HL-60 (cell line): ENCODE measurements at regions not wholly inside any gene's neighbourhood (a gene's known extent, or its start where the extent isn't known, plus 50 kb on each side); places are given as distances from the start of the nearest gene placed in this dataset.
A peak's percentile ranks its signal among the peaks of the same experiment; 100 is the strongest.

ENCODE experiments used
- DNase-seq, 2 experiments: peaks; one replicate each; pipeline ENCODE4 v3.0.0-alpha.2; 2010 to 2020; ENCODE audit warnings: low read depth in 1 of 2, low spot score in 1 of 2
- H3K27ac ChIP-seq: fragments of 250-450 bp; sonication (Bioruptor Pico); replicated peaks from 2 replicates; pipeline ENCODE4 v1.5.1; 2020; ENCODE audit warnings: mild to moderate bottlenecking, moderate library complexity
- H3K27me3 ChIP-seq: fragments of 250-450 bp; sonication (Bioruptor Pico); 2 replicates; pipeline ENCODE4 v1.5.1; 2021; ENCODE audit warnings: mild to moderate bottlenecking, moderate library complexity; ENCODE audit not compliant: insufficient read depth, poor library complexity, severe bottlenecking
- H3K4me3 ChIP-seq: replicated peaks from 2 replicates; pipeline ENCODE4 v1.5.1; 2011; ENCODE audit warnings: mild to moderate bottlenecking, control low read depth, low read length; ENCODE audit not compliant: insufficient read depth
- GABPA ChIP-seq: IDR thresholded peaks from 2 replicates; pipeline ENCODE4 v1.6.1; 2012; ENCODE audit warnings: low read depth
- POLR2AphosphoS5 ChIP-seq: IDR thresholded peaks from 2 replicates; pipeline ENCODE4 v1.6.1; 2012; ENCODE audit warnings: low read depth
- SPI1 ChIP-seq: IDR thresholded peaks from 2 replicates; pipeline ENCODE4 v1.6.1; 2012; ENCODE audit warnings: low read depth, mild to moderate bottlenecking, borderline replicate concordance
- TF ChIP-seq, protein P1 (sequence below): IDR thresholded peaks from 2 replicates; pipeline ENCODE4 v1.6.1; 2012; ENCODE audit warnings: low read depth; ENCODE audit not compliant: insufficient replicate concordance
- TF ChIP-seq, protein P2 (sequence below): IDR thresholded peaks from one replicate; pipeline ENCODE4 v1.5.1; 2011; ENCODE audit warnings: low read length, control low read depth, inconsistent platforms; ENCODE audit not compliant: insufficient read depth

DNA sequence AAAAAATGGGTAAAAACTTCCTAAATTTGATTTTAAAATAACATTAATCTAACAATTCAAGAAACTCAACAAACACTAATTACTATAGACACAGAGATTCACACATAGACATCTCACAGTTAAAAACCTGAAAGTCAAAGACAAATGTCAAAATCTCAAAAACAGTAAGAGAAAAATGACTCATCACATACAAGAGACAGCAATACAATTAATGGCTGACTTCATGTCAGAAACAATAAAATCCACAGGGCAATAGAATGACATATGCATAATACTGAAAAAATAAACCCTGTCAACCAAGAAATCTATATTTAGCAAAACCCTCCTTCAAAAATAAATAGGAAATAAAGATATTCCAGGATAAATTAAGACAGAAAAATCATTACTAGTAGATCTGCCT lies 200.4 kb downstream of the CEMIP2 start:
- no peak for TF ChIP-seq SPI1
- H3K4me3 ChIP-seq, result no peak overlapping the region
- no peak overlapping the region for H3K27ac ChIP-seq
- H3K27me3 ChIP-seq, result peaks cover 4% of the 10 kb centered on the region
- no peak for DNase-seq

- TF ChIP-seq, protein P1, sequence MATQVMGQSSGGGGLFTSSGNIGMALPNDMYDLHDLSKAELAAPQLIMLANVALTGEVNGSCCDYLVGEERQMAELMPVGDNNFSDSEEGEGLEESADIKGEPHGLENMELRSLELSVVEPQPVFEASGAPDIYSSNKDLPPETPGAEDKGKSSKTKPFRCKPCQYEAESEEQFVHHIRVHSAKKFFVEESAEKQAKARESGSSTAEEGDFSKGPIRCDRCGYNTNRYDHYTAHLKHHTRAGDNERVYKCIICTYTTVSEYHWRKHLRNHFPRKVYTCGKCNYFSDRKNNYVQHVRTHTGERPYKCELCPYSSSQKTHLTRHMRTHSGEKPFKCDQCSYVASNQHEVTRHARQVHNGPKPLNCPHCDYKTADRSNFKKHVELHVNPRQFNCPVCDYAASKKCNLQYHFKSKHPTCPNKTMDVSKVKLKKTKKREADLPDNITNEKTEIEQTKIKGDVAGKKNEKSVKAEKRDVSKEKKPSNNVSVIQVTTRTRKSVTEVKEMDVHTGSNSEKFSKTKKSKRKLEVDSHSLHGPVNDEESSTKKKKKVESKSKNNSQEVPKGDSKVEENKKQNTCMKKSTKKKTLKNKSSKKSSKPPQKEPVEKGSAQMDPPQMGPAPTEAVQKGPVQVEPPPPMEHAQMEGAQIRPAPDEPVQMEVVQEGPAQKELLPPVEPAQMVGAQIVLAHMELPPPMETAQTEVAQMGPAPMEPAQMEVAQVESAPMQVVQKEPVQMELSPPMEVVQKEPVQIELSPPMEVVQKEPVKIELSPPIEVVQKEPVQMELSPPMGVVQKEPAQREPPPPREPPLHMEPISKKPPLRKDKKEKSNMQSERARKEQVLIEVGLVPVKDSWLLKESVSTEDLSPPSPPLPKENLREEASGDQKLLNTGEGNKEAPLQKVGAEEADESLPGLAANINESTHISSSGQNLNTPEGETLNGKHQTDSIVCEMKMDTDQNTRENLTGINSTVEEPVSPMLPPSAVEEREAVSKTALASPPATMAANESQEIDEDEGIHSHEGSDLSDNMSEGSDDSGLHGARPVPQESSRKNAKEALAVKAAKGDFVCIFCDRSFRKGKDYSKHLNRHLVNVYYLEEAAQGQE, result no peak
- TF ChIP-seq, protein P2, sequence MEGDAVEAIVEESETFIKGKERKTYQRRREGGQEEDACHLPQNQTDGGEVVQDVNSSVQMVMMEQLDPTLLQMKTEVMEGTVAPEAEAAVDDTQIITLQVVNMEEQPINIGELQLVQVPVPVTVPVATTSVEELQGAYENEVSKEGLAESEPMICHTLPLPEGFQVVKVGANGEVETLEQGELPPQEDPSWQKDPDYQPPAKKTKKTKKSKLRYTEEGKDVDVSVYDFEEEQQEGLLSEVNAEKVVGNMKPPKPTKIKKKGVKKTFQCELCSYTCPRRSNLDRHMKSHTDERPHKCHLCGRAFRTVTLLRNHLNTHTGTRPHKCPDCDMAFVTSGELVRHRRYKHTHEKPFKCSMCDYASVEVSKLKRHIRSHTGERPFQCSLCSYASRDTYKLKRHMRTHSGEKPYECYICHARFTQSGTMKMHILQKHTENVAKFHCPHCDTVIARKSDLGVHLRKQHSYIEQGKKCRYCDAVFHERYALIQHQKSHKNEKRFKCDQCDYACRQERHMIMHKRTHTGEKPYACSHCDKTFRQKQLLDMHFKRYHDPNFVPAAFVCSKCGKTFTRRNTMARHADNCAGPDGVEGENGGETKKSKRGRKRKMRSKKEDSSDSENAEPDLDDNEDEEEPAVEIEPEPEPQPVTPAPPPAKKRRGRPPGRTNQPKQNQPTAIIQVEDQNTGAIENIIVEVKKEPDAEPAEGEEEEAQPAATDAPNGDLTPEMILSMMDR, result no peak
- TF ChIP-seq POLR2AphosphoS5, result no peak
- no peak for TF ChIP-seq GABPA
- no peak for TF ChIP-seq SPI1
- Histone ChIP-seq H3K4me3 (no peak overlapping the region), H3K27ac (no peak overlapping the region), H3K27me3 (peaks cover 4% of the 10 kb centered on the region)
- DNase-seq, result no peak
These were observed 206.2 kb downstream of the CEMIP2 start for GRCh38 chr9:71562140-71562539.

- no peak for DNase-seq
- TF ChIP-seq SPI1, result no peak
- no peaks in the 10 kb centered on the region for H3K27me3 ChIP-seq
- H3K27ac ChIP-seq, result no peak overlapping the region
- H3K4me3 ChIP-seq, result no peak overlapping the region
These were observed 211.0 kb downstream of the CEMIP2 start for GRCh38 chr9:71557310-71557709.

DNA sequence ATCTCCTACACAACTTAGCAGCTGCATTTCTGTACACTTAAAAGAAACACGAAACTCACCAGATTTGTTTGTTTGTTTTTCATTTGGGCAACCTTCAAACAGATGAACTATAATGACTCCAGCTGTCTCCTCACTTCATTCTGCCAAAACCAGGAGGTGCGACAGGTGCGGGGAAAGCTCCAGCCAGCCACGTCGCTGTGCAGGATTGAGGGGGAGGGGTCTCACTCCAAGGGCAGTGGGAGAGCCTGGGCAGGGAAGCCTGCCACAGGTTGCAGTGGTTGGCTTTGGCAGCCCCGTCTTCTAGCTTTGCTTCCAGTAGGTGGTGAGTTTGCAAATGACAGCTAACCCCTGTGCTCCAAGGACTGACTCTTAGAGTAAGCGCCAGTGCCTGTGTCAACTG lies 215.8 kb downstream of the CEMIP2 start:
- TF ChIP-seq POLR2AphosphoS5 (no peak), SPI1 (no peak), GABPA (no peak)
- TF ChIP-seq, protein P2, result no peak
- TF ChIP-seq, protein P1, result no peak
- no peak overlapping the region for H3K4me3 ChIP-seq
- no peaks in the 10 kb centered on the region for H3K27me3 ChIP-seq
- H3K27ac ChIP-seq, result no peak overlapping the region
- no peak for DNase-seq

DNA sequence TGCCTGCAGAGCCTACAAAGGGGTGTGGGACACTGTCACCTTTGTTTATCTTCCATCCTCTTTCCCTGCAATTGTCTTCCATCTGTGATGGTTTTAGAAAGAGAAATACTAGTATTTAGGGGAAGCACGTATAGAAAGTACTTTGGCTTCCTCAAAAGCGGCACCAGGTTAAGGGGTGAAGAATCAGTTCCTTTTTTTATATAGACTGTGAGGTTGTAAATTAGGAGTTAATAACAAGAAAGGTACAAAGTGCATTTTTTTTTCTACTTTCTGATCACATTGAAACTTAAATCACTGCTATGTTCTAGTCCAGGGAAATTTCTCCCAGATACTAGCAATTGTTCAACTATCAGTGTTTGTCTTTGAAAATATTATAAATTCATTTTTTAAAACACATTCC lies 219.3 kb downstream of the CEMIP2 start:
- Histone ChIP-seq H3K27ac (no peak overlapping the region), H3K4me3 (no peak overlapping the region), H3K27me3 (no peaks in the 10 kb centered on the region)
- peak; percentile 81; the same call in 1 of the 2 replicates for TF ChIP-seq SPI1
- TF ChIP-seq, protein P1, result no peak
- no peak for DNase-seq
